OCI-LY3 (cell line): ENCODE measurements at regions not wholly inside any gene's neighbourhood (a gene's known extent, or its start where the extent isn't known, plus 50 kb on each side); places are given as distances from the start of the nearest gene placed in this dataset.

ENCODE experiments used
- H2AFZ ChIP-seq: fragments of 200-600, 300-600 bp; shearing (Covaris generic); 2 replicates; pipeline ENCODE4 v1.6.0; 2014; ENCODE audit warnings: antibody characterized with exemption, low read depth, low read length
- H3K27ac ChIP-seq: fragments of 200-600, 300-600 bp; sonication (generic); 2 replicates; pipeline ENCODE4 v1.5.1; 2014; ENCODE audit warnings: mild to moderate bottlenecking, low read length, moderate library complexity, mixed read lengths
- H3K27me3 ChIP-seq: fragments of 200-600, 300-600 bp; sonication (generic); 2 replicates; pipeline ENCODE4 v1.6.1; 2014; ENCODE audit warnings: low read depth, low read length, mixed read lengths
- H3K36me3 ChIP-seq: fragments of 200-600, 300-600 bp; sonication (generic); replicated peaks from 2 replicates; pipeline ENCODE3; 2014; ENCODE audit warnings: low read depth, low read length, mixed read lengths
- H3K4me1 ChIP-seq: fragments of 300-600, 200-600 bp; sonication (generic); 2 replicates; pipeline ENCODE4 v1.6.1; 2014; ENCODE audit warnings: low read length, mixed read lengths
- H3K4me2 ChIP-seq: fragments of 200-600, 300-600 bp; sonication (generic); 2 replicates; pipeline ENCODE4 v1.6.1; 2014; ENCODE audit warnings: low read length, mixed read lengths
- H3K4me3 ChIP-seq: fragments of 300-600, 200-600 bp; sonication (generic); 2 replicates; pipeline ENCODE4 v1.5.1; 2014; ENCODE audit warnings: antibody characterized with exemption, mild to moderate bottlenecking, low read length, moderate library complexity
- H3K79me2 ChIP-seq: fragments of 300-600, 200-600 bp; shearing (Covaris generic); 2 replicates; pipeline ENCODE4 v1.6.1; 2014; ENCODE audit warnings: mild to moderate bottlenecking, low read length, mixed read lengths
- H3K9ac ChIP-seq: fragments of 300-600, 200-600 bp; shearing (Covaris generic); 2 replicates; pipeline ENCODE4 v1.6.0; 2014; ENCODE audit warnings: mild to moderate bottlenecking, low read length, moderate library complexity
- H3K9me3 ChIP-seq: fragments of 200-600, 300-600 bp; shearing (Covaris generic); 2 replicates; pipeline ENCODE4 v1.6.1; 2014; ENCODE audit warnings: low read length, mixed read lengths; ENCODE audit not compliant: insufficient read depth
- H4K20me1 ChIP-seq: fragments of 200-600, 300-600 bp; sonication (generic); 2 replicates; pipeline ENCODE4 v1.6.1; 2016; ENCODE audit warnings: low read length, mixed read lengths; ENCODE audit not compliant: insufficient read depth
- CTCF ChIP-seq: fragments of 200-600, 300-600 bp; sonication (generic); IDR thresholded peaks from 2 replicates; pipeline ENCODE4 v1.5.1; 2014; ENCODE audit warnings: antibody characterized with exemption, low read length, low read depth
- EZH2phosphoT487 ChIP-seq: fragments of 200-600 bp; shearing (Covaris generic); IDR thresholded peaks from 2 replicates; pipeline ENCODE4 v1.6.1; 2018; ENCODE audit warnings: antibody characterized with exemption, mixed run types, low read depth

DNA sequence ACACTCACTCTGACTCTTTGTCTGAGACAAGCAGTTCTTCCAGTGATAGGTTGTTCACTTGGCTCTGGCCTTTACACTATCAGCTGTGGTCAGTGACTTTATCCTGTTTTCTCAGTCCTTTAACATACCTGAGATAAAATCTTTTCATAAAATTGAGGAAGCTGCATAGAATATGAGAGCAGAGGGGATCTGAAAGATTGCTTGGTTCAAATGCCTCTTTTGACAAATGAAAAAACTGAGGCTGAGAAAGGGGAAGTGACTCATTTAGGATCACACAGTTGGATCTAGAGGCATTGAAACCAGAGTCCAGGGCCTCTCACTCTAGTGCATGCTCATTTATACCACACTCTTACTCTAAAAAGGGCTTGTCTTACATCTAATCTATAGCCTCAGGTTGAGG, 277.0 kb upstream of the TBX18 start:
- H3K4me3 ChIP-seq = no peak overlapping the region
- H4K20me1 ChIP-seq = no peaks in the 10 kb centered on the region
- peak overlapping the region; percentile 49; the same call in 1 of the 2 replicates for H3K27ac ChIP-seq

DNA sequence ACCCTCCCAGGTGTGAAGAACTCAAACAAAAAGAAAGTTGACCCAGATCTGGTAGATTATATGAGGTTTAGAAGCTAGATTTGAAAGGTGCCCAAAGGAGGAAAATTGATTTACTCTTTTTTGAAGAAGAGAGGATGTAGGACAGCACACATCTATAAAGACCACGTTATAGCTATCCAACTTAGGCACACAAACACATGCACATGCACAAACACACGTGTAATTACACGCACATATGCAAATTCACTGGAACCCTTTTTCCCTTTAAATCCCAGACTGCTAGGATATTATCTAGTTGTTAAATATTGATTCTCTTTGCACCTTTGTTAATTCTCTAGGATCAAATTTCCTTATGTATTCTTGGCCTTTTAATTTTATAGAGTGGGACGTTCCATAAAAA, 272.8 kb upstream of the TBX18 start:
- Histone ChIP-seq H3K4me3 (no peak overlapping the region), H4K20me1 (no peaks in the 10 kb centered on the region), H3K36me3 (no peaks in the 10 kb centered on the region), H3K9ac (no peak overlapping the region), H3K79me2 (no peaks in the 10 kb centered on the region), H3K27ac (no peak overlapping the region), H2AFZ (no peak overlapping the region), H3K4me1 (peaks cover 15% of the 10 kb centered on the region), H3K9me3 (no peaks in the 10 kb centered on the region), H3K4me2 (no peak overlapping the region), H3K27me3 (no peaks in the 10 kb centered on the region)
- no peak for TF ChIP-seq EZH2phosphoT487
- no peak for TF ChIP-seq CTCF

More for the DNA sequence above, 277.0 kb upstream of the TBX18 start:
- Histone ChIP-seq H3K79me2 (no peaks in the 10 kb centered on the region), H3K9me3 (no peaks in the 10 kb centered on the region), H3K4me2 (peak overlapping the region; percentile 39), H2AFZ (no peak overlapping the region), H3K36me3 (no peaks in the 10 kb centered on the region), H3K27me3 (no peaks in the 10 kb centered on the region), H3K4me1 (peaks cover 18% of the 10 kb centered on the region), H3K9ac (no peak overlapping the region)
- TF ChIP-seq CTCF = no peak
- no peak for TF ChIP-seq EZH2phosphoT487

GRCh38 chr6:85035766-85036165, 271.4 kb upstream of the TBX18 start:
- Histone ChIP-seq H3K27ac (no peak overlapping the region), H3K4me1 (no peaks in the 10 kb centered on the region; the same call in 1 of the 2 replicates), H3K4me3 (no peak overlapping the region), H3K79me2 (no peaks in the 10 kb centered on the region), H3K27me3 (no peaks in the 10 kb centered on the region), H4K20me1 (no peaks in the 10 kb centered on the region), H3K4me2 (no peak overlapping the region), H3K9ac (no peak overlapping the region), H3K9me3 (no peaks in the 10 kb centered on the region), H2AFZ (no peak overlapping the region), H3K36me3 (no peaks in the 10 kb centered on the region)
- TF ChIP-seq EZH2phosphoT487 = no peak
- no peak for TF ChIP-seq CTCF

DNA sequence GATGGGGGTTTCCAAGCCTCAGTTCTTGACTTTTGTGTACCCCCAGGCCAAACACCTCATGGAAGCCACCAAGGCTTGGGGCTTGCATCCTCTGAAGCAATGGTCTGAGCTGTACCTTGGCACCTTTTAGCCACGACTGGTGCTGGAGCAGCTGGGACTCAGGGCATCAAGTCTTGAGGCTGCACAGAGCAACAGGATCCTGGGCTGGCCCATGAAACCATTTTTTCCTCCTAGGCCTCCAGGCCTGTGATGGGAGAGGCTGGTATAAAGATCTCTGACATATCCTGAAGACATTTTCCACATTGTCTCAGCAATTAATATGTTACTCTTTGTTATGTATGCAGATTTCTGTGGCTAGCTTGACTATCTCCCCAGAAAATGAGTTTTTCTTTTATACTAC, 269.1 kb upstream of the TBX18 start:
- Histone ChIP-seq H3K9ac (no peak overlapping the region), H4K20me1 (no peaks in the 10 kb centered on the region), H3K9me3 (no peaks in the 10 kb centered on the region), H3K27me3 (no peaks in the 10 kb centered on the region), H3K4me3 (no peak overlapping the region), H3K4me2 (no peak overlapping the region), H3K79me2 (no peaks in the 10 kb centered on the region), H3K27ac (no peak overlapping the region), H3K36me3 (no peaks in the 10 kb centered on the region), H2AFZ (no peak overlapping the region), H3K4me1 (no peaks in the 10 kb centered on the region)
- TF ChIP-seq CTCF (no peak), EZH2phosphoT487 (no peak)
